ENCODE measurements at regions not wholly inside any gene's neighbourhood (a gene's known extent, or its start where the extent isn't known, plus 50 kb on each side); places are given as distances from the start of the nearest gene placed in this dataset.

DNA sequence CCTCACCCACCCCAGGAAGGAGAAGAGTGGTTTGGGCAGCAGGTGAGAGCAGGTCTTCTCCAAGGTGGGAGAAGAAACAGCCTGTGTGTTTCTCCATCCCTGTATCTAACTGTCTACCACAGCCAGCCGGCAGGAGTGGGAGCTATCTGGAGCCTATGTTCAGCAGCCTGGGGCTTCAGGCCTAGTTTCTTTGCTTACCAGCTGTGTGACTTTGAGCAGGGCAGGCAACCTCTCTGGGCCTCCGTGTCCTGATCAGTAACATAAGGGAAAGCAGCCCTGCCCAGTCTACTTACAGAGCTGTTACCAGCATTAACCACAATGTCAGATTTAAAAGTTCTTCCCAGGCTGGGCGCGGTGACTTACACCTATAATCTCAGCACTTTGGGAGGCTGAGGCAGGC lies 450.7 kb upstream of the ZMIZ1 start:
- H3K4me1 ChIP-seq (ENCODE audit: insufficient read depth, insufficient read length) = no peaks in the 10 kb centered on the region
- no peaks in the 10 kb centered on the region for H3K9me3 ChIP-seq (ENCODE audit: insufficient read depth, low read length)

DNA sequence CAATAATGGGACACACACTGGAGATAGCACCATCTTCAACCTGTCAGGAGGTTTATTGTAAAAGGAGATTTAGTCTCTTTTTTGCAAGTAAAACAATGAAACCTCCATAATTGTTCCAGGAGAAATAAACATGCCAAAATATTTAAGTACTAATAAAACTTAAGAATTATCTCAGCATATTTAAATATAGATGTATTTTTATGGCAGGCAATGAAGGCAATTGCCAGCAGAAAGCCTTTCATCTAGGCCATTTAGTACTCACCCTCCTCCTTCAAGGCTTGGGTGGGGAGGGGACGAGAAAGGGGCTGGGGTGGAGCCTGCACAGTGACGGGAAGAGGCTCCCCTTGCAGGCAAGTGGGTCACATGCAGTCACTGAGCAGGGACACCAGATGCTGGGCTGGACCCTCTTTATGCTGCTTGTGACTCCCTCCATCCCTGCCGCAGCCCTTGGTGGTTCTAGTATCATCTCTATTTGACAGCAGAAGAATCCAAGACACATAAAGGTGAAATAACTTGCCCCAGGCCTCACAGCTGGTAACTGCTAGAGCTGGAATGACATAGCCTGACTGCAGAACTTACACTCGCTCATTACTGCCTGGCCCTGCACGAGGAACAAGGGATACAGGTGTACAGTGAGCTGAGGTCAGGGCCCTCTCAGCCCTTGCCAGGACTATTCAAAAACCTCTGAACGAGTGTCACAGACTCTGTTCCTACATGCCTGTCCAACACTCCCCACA lies 449.5 kb upstream of the ZMIZ1 start:
- H3K9ac ChIP-seq (ENCODE audit: insufficient read length, low read depth) = no peak overlapping the region
- H3K4me1 ChIP-seq (ENCODE audit: insufficient read depth, insufficient read length) = no peaks in the 10 kb centered on the region
- TF ChIP-seq SUZ12 (IDR thresholded peaks at IDR 0.05; ENCODE audit: extremely low read depth, insufficient read depth, insufficient read length) (no peak), ZNF274 (IDR thresholded peaks at IDR 0.05; ENCODE audit: low read depth, low read length) (no peak), YY1 (IDR thresholded peaks at IDR 0.05; ENCODE audit: insufficient read depth, insufficient read length) (no peak)
- no peak for DNase-seq (ENCODE audit: low read depth, low spot score)
- no peaks in the 10 kb centered on the region for H3K9me3 ChIP-seq (ENCODE audit: insufficient read depth, low read length)
- no peaks in the 10 kb centered on the region for H3K36me3 ChIP-seq (ENCODE audit: insufficient read depth, insufficient read length, low read length)
- H3K27me3 ChIP-seq (ENCODE audit: insufficient read depth, insufficient read length) = peaks cover 7% of the 10 kb centered on the region
- H3K4me3 ChIP-seq (ENCODE audit: insufficient read length, low read depth) = no peak overlapping the region

More for the DNA sequence above, 450.7 kb upstream of the ZMIZ1 start:
- Histone ChIP-seq H3K4me3 (ENCODE audit: insufficient read length, low read depth) (no peak overlapping the region), H3K36me3 (ENCODE audit: insufficient read depth, insufficient read length, low read length) (no peaks in the 10 kb centered on the region), H3K9ac (ENCODE audit: insufficient read length, low read depth) (no peak overlapping the region), H3K27me3 (ENCODE audit: insufficient read depth, insufficient read length) (peaks cover 7% of the 10 kb centered on the region)
- no peak for DNase-seq (ENCODE audit: low read depth, low spot score)
- TF ChIP-seq SUZ12 (IDR thresholded peaks at IDR 0.05; ENCODE audit: extremely low read depth, insufficient read depth, insufficient read length) (no peak), YY1 (IDR thresholded peaks at IDR 0.05; ENCODE audit: insufficient read depth, insufficient read length) (no peak), ZNF274 (IDR thresholded peaks at IDR 0.05; ENCODE audit: low read depth, low read length) (no peak)

DNA sequence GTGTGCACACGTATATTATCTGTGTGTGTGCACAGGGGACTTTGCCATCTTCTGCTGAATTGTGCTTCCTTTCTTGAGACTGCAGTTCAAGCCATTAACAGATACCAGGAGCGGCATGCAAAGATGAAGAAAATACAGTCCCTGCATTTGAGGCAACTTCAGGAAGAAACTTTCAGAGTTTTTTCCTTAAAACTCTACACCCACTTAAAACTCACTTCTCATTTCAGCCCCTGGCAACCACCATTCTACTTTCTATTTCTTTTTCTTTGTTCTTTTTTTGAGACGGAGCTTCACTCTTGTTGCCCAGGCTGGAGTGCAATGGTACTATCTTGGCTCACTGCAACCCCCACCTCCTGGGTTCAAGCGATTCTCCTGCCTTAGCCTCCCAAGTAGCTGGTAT lies 448.9 kb upstream of the ZMIZ1 start:
- Histone ChIP-seq H3K4me1 (ENCODE audit: insufficient read depth, insufficient read length) (no peaks in the 10 kb centered on the region), H3K9me3 (ENCODE audit: insufficient read depth, low read length) (peaks cover 6% of the 10 kb centered on the region; the same call in 1 of the 2 replicates), H3K27me3 (ENCODE audit: insufficient read depth, insufficient read length) (peaks cover 4% of the 10 kb centered on the region), H3K4me3 (ENCODE audit: insufficient read length, low read depth) (no peak overlapping the region), H3K9ac (ENCODE audit: insufficient read length, low read depth) (no peak overlapping the region), H3K36me3 (ENCODE audit: insufficient read depth, insufficient read length, low read length) (no peaks in the 10 kb centered on the region)
- no peak for TF ChIP-seq SUZ12 (IDR thresholded peaks at IDR 0.05; ENCODE audit: extremely low read depth, insufficient read depth, insufficient read length)
- TF ChIP-seq ZNF274 (IDR thresholded peaks at IDR 0.05; ENCODE audit: low read depth, low read length) = no peak
- no peak for TF ChIP-seq YY1 (IDR thresholded peaks at IDR 0.05; ENCODE audit: insufficient read depth, insufficient read length)
- no peak for DNase-seq (ENCODE audit: low read depth, low spot score)

DNA sequence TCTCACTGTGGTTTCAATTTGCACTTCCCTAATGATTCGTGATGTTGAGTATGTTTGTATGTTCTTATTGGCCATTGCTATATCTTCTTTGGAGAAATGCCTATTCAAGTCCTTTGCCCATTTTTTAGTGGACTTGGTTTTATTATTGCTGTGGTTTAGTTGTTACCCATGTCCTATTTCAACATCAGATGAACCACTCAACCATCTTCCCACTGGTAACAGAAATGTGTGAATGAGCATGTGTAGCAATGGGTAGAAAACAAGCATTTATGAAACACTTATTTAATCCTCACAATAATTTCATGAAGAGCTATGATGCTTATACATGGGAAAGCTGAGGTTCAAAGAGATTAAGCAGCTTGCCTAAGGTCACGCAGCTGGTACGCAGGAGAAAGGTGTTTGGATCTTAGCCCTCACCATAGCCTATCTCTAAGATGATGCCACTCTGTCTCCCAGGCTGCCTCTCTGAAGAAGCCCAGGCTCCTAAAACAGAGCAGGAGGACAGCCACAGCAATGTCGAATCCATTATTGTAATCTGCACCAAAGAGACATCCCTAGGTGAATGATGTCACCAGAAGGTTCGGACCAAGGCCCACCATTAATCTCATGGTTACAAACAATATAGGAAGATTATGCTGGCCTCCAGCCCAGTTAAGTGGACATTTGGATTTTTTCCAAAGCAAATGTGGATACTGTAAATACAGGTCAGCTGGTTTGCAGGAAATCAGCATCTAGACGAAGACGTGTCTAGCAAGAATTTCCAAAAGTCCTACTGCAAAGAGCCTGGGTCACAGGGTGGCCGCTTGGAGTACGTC lies 447.6 kb upstream of the ZMIZ1 start:
- no peaks in the 10 kb centered on the region for H3K4me1 ChIP-seq (ENCODE audit: insufficient read depth, insufficient read length)
- H3K9me3 ChIP-seq (ENCODE audit: insufficient read depth, low read length) = peaks cover 6% of the 10 kb centered on the region; the same call in 1 of the 2 replicates
- H3K27me3 ChIP-seq (ENCODE audit: insufficient read depth, insufficient read length) = no peaks in the 10 kb centered on the region
- DNase-seq (ENCODE audit: low read depth, low spot score) = no peak
- H3K36me3 ChIP-seq (ENCODE audit: insufficient read depth, insufficient read length, low read length) = no peaks in the 10 kb centered on the region
- H3K9ac ChIP-seq (ENCODE audit: insufficient read length, low read depth) = no peak overlapping the region
- no peak for TF ChIP-seq SUZ12 (IDR thresholded peaks at IDR 0.05; ENCODE audit: extremely low read depth, insufficient read depth, insufficient read length)
- no peak for TF ChIP-seq ZNF274 (IDR thresholded peaks at IDR 0.05; ENCODE audit: low read depth, low read length)
- no peak for TF ChIP-seq YY1 (IDR thresholded peaks at IDR 0.05; ENCODE audit: insufficient read depth, insufficient read length)
- no peak overlapping the region for H3K4me3 ChIP-seq (ENCODE audit: insufficient read length, low read depth)

DNA sequence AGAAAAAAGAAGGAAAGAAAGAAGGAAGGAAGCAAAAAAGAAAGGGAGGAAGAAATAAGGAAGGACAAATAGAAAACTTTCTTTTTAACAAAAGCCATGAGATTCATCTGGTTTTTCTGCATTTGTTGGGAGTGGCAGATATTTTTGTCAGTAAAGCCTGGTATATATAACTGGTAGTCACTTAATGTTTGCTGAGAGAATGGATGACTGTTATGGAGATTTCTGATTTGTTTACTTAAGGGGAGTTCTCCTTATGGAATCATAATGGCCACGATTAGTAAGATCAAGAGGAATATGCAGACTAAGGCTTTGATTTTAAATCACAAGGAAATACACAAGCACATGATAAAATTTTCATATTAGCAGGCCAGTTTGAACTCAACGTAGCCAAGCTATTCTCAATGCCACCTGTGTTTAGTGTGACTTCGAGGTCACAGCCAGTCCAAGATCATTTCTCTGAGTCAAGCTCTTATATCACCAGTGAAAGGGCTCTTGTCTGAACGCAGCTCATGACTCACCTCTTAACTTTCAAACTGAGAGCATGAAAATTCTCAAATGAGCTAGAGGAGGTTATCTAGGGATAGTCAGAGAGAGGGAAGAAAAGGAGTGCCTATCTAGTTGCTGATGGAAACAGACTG lies 445.1 kb upstream of the ZMIZ1 start:
- DNase-seq (ENCODE audit: low read depth, low spot score) = no peak
- Histone ChIP-seq H3K9ac (ENCODE audit: insufficient read length, low read depth) (no peak overlapping the region), H3K9me3 (ENCODE audit: insufficient read depth, low read length) (peaks cover 6% of the 10 kb centered on the region; the same call in 1 of the 2 replicates), H3K4me1 (ENCODE audit: insufficient read depth, insufficient read length) (no peaks in the 10 kb centered on the region), H3K4me3 (ENCODE audit: insufficient read length, low read depth) (no peak overlapping the region), H3K27me3 (ENCODE audit: insufficient read depth, insufficient read length) (no peaks in the 10 kb centered on the region), H3K36me3 (ENCODE audit: insufficient read depth, insufficient read length, low read length) (no peaks in the 10 kb centered on the region)
- no peak for TF ChIP-seq SUZ12 (IDR thresholded peaks at IDR 0.05; ENCODE audit: extremely low read depth, insufficient read depth, insufficient read length)
- TF ChIP-seq ZNF274 (IDR thresholded peaks at IDR 0.05; ENCODE audit: low read depth, low read length) = no peak
- no peak for TF ChIP-seq YY1 (IDR thresholded peaks at IDR 0.05; ENCODE audit: insufficient read depth, insufficient read length)

DNA sequence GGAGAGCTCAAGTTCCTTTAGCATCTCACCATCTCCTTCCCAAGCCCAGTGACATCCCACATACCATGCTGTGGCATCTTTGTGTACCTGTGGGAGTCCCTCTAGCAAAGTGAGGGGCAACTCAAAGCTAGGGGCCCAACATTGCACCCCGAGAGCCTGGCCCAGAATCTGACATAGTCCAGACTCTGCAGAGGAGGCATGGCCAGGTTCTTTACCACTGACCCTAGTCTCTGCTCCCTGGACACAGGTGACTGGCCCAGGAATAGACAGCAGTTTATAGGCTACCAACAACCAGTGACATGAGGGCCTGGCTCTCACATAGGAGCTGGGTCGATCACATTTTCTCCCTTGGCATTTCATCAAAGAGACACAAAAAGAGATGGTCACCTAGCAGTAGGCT lies 444.0 kb upstream of the ZMIZ1 start:
- DNase-seq (ENCODE audit: low read depth, low spot score) = no peak
- H3K4me1 ChIP-seq (ENCODE audit: insufficient read depth, insufficient read length) = no peaks in the 10 kb centered on the region
- H3K4me3 ChIP-seq (ENCODE audit: insufficient read length, low read depth) = no peak overlapping the region
- H3K9ac ChIP-seq (ENCODE audit: insufficient read length, low read depth) = no peak overlapping the region
- H3K27me3 ChIP-seq (ENCODE audit: insufficient read depth, insufficient read length) = no peaks in the 10 kb centered on the region
- no peaks in the 10 kb centered on the region for H3K36me3 ChIP-seq (ENCODE audit: insufficient read depth, insufficient read length, low read length)
- no peak for TF ChIP-seq SUZ12 (IDR thresholded peaks at IDR 0.05; ENCODE audit: extremely low read depth, insufficient read depth, insufficient read length)
- no peak for TF ChIP-seq YY1 (IDR thresholded peaks at IDR 0.05; ENCODE audit: insufficient read depth, insufficient read length)
- TF ChIP-seq ZNF274 (IDR thresholded peaks at IDR 0.05; ENCODE audit: low read depth, low read length) = no peak
- H3K9me3 ChIP-seq (ENCODE audit: insufficient read depth, low read length) = peaks cover 6% of the 10 kb centered on the region; the same call in 1 of the 2 replicates
